Retina (tissue), 1 donor: ENCODE measurements at regions not wholly inside any gene's neighbourhood (a gene's known extent, or its start where the extent isn't known, plus 50 kb on each side); places are given as distances from the start of the nearest gene placed in this dataset.

Experiments
- DNase-seq: peaks from one replicate; pipeline ENCODE4 v3.0.0-alpha.2; 2016

DNA sequence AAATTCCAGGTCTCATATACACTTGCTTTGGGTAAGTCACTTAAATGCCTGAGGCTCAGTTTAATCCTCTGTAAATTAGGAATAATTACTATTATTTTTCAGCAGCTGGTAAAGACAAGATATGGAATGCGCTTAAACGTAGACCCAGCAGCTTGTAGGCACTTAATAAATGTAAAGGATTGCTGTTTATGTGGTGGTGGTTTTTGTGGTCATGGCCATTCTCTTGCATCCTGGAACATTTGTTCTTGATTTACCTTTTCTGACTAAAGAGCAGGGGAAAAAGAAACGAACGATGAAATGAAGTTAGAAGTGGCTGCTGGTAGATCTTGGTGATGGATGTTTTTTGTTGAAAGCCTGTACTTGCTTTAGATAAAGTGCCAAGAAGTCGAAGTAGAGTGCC, 195.0 kb upstream of the FOXD3 start:
- no peak for DNase-seq

DNA sequence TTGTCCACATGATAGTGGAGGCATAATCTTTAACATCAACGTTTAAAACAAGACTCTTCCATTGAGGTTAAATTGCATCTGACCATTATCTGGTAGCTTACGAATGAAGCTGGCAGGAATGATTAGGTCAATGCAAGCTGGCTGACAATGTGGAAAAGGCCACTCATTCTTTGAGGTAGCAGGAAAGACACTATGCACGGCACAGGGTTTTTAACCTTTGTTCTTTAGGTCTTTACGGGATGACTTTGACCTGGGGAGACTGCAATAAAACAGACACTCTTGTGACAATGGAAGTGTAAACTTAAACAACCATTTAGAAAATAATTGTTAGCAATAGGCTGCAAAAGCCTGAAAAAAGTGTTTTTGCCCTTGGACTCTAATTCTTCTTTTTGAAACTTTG, 193.8 kb upstream of the FOXD3 start:
- no peak for DNase-seq

DNA sequence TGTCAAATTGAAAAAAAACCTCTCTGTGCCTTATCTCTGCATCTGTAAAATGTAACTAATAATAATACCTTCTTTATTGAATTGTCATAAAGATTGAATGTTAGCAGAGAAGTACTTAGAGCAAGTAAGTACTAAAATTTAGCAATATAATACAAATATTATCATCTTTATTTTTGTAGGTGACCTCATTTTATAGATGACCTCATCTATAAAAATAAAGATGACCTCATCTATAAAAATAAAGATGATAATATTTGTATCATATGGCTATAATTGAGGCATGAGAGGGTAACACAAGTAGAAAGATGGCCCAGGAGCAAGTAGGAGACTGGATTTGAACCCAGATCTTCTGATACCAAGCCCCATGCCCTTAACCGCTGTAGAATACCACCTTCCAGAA, 193.2 kb upstream of the FOXD3 start:
- no peak for DNase-seq

DNA sequence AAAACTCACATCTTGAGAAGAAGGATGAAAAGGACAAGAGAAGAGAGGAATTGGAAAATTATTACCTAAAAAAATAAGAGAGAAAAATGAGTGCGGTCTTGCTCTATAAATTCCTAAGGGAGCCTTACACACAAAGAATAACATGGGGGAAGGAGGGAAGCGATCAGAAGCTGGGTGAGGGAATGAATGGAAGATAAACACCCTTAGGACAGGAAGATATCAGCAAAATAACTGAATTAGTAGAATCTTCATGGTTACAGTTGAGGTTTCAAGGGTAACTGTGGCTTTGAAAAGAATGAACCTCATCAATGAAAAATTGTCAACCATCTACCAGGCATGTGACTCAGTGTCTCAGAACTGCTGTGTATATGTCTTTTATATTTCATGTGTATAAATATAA, 192.5 kb upstream of the FOXD3 start:
- DNase-seq = no peak

DNA sequence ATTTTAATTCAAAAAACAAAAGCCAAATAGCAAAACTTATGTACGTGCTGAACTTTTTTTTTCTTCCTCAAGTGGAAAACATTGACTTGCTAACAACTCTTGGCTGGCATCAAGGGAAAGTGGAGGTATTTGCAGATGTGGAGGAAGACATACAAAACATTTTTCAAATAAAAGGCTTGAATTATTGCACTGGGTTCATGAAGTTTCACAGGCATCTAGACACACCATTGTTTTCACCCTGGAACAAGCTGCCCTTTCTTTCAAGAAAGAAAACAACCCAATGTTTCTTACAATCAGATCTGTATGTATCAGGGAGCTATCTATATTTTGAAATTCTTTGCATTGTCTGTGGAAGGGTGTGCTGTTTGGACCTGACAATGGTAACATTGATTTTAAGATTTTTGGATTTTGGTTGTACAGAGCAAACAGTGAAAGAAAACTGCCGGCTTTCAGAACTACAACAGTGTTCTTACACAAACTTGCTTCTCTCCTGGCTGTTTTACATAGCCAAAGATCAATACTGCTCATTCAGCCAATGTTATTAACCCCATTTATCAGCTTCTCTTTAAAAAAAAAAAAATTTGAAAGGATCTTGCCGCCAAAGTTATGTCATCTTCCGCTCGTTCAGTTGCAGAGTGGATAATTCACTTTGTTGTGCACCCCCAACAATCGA, 187.7 kb upstream of the FOXD3 start:
- DNase-seq = peak; percentile 34

DNA sequence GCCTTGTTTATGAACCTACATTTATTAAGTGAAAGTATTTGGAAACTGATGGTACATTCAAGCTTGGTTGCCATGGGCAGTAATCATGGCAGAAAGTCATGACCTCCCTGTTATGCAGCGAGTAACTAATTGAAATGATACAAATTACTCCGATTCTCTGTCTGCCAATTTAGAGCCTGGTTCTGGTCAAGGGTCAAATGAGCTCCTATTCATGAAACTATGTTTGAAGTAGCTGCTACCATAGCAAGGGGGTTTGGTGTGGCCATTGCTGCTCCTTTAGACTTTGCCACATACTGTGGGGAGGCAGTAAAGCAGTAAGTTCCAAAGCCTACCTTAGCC, 187.2 kb upstream of the FOXD3 start:
- DNase-seq = peak; percentile 40

DNA sequence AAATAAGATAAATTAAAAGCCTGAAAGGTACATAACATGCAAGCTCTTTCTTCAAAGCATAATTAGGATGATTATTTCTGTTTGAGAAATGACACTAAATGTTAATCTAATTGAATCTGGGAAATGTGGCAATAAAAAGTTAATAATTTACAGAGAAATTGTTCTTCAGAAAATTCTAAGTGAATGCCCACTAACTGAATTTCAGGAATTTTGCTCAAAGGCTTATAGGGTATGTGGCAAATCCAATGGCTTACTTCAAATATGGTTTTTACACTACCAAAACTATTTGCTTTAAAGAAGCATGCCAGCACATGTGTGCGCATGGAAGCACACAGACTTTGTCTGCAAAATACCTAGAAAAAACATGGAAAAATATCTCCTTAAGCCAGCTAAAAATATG, 186.6 kb upstream of the FOXD3 start:
- no peak for DNase-seq

DNA sequence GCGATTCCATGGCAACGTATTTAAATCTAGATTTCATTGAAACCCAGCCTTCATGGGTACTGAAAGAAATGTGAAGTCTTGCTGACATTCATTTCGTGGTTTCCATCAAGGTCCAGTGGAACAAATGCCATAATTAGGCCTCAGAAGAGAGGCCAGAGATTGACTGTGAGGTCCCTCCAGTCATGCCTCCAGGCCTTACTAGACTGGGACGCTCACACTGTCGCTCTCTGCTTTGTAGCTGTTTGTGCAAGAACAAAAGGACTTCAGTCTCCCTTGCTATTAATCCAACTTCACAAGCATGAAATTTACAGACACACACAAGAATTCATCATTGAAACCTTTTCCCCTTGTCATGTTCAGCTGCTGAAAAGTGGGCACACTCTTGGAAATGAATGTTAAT, 180.4 kb upstream of the FOXD3 start:
- DNase-seq = no peak

DNA sequence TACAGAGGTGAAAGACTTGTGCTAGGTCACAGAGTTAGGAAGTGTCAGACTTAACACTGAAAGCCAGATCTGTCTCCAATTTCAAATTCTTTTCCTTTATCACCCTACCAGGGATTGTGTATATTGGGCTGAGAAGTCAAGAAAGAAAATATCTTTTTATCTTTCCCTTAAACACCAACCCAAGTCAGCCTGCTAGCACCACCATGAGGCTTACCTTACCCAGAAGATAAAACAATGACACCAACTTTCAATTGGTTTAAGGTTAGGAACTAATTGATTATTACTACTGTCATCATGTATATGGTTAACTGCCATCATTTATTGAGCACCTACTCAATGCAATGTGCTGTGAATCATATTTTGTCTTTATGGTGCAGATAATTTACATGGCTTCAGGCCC, 178.9 kb upstream of the FOXD3 start:
- no peak for DNase-seq

DNA sequence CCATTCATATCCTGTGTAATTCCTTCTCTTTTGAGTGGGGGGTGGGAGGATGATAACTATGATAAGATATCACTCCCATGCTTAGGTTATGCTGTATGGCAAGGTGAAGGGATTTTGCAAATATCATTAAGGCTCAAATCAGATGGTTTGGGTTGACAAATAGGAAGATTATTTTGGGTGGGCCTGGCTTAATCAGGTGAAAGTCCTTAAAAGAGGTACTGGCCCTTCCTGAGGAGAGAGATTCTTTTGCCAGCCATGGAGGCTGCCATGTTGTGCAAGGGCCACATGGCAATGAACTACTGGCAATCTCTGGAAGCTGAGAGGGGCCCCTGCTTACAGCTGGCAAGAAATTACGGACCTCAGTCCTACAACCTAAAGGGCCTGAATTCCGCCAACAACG, 174.6 kb upstream of the FOXD3 start:
- no peak for DNase-seq

DNA sequence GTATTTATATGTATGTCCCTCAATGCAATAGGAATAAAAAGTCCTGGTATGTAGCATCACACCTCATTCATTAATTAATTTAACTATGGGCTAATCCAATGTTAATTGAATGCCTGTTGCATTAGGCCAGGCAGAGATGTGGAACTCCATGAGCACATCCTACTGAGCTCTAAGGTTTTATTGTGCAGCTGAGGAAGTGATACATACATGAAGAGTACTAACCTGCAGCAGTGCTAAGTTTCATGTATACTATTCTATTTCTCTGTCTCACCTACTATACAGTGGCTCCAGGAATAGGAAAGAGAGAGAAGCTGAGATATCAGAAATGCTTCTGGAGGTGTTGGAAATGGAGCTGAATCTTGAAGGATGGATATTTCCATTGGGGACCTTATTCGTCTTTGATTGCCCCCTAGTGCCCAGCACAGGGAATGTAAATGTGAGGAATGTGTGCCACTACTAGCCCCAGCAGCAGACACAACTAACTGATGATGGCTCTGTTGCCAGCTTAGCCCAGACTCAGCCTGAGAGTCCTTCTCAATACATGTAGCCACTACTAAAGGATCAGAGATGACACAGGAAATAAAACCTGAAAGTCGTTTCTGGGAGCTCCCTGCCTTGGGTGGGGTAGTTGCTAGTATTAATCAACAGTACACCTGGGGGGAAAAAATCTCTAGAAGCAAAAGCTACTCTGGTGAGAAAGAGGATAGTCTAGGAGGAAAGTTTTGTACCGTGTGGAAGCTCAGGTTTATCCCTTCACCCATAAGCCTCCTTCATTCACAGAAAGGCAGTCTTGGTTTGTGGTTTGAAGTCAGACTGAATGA, 173.3 kb upstream of the FOXD3 start:
- DNase-seq = peak; percentile 18

DNA sequence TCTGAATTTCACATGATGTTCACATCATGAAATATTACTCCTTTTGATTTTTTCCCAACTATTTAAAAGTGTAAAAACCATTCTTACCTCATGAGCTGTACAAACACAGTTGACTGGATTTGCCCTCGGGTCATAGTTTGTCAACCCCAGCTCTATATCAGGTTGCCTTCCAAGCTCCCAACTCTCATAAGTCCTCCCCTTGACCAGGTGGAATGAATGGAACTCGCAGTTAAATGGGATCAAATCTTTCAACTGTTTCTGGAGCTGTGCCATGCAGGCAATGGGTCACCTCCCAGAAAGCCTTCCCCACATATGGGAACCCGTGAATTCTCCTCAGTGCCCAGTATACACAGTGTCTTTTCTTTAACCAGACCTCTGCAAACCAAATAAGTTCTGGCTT, 169.8 kb upstream of the FOXD3 start:
- no peak for DNase-seq

DNA sequence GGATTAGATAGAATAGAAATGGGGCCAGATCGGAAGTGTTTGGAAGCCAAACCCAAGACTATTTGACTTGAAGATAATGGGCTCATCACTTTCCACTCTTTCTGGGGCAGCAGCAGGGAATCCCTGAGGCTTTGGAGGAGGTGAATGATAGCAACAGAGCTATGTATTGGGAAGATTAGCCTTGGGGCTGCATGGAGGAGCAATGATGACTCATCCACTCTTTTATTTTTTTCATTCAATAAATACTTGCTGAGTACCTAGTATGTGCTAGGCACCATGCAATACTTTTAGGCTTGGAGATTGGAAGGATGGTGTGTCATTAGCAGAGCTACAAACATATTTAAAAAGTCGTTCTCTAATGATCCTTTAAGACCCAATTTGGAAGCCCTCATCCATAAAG, 166.9 kb upstream of the FOXD3 start:
- DNase-seq = no peak

DNA sequence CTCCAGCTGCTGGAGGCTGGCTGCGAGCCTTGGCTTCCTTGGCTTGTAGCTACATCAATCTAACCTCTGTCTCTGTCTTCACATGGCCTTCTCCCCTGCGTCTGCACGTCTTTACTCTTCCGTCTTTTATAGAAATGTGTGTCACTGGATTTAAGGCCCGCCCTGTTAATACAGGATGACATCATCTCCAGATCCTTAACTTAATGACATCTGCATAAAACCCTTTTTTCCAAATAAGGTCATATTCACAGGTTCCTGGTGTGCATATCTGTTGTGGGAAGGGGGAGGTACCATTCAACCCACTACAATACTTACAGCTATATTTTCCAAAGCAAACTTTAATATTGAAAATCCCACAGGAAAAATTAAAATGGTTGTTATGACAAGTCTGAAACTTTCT, 165.3 kb upstream of the FOXD3 start:
- no peak for DNase-seq

DNA sequence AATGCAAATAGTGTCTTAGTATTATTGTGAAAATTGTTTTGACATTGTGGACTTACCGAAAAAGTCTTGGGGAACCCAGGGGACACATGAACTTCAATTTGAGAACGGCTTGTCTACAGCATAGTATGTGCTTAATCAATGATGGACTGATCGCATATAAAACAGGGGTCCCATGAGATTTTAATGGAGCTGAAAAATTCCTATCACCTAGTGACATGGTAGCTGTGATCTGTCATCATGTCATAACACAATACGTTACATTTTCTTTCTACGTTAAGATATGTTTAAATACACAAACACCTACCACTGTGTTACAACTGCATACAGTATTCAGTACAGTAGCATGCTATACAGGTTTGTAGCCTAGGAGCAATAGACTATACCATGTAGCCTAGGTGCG, 153.3 kb upstream of the FOXD3 start:
- no peak for DNase-seq

DNA sequence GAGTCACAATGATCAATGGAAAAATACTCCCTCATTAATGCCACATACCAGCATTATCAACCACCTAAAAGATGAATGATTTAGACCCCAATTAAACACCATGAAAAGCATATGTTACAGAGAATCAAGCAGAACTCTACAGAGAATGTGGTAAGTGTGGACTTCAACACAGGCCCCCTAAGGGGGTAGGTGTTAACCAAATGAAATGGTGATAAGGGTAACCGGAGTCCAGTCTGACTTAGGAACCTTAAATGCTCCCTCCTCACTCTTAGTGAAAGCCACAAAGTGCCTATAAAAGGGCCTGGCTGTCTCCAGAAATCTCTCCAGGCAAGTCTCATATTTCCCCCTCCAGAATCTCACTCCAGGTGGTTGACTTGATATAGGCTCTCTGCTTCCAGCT, 149.2 kb upstream of the FOXD3 start:
- no peak for DNase-seq

DNA sequence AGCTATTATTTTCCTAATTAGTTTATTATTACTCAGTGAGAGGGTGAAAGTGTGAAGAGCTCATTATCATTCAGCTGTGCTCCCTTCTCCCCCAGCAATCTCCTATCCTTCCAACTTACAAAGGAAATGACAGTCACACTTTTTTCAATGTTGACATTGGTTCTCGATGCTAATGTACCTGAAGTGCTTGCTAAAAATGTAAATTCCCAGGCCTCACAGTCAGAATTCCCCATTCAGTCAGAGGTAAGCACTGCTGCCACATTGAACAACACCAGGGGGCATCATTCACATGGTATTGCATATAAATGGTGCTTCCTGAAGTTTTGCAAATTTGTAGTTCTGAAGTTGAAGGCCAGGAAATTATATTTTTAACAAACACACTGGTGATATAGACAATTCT, 132.7 kb upstream of the FOXD3 start:
- DNase-seq = no peak

DNA sequence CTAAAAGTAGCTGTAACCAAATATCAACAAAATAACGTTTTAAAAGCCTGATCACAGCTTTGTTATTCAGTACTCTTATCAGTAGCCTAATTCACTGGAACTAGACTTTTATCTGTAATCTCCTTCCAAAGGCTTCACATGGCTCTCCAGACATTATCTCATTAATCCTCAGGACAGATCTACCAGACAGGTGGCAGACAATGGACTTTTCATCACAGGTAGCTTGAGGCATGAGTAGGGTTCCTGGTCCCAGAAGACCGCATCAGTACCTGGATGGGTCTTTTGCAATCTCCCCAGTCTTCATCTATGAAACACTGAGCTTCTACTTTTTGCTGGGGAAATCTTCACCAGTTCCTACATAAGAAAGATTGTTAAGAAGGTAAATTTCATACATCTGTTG, 132.2 kb upstream of the FOXD3 start:
- DNase-seq = no peak

DNA sequence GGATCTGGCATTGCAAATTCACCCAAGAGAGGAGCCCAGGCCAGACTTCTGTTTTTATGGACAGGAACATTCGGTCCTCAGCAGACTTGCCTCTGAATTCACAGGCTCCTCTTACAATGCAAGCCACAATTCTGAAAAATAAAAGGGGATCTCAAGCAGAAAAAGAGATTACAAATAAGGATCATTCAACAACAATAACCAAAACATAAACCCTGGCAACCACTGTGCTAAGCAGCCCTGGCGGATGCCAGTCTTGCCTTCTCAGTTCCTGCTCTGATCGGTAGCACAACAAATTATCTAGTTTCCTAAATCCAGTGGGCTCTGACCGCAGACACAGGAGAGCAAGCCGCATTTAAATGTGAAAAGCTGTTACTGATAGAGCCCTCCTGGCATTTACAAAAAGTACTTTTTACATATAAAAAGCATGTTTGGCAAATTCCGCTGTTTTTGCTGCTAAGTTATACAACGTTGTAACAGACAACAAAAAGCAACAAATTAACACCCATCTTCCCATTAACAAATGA, 123.4 kb upstream of the FOXD3 start:
- peak; percentile 32 for DNase-seq

DNA sequence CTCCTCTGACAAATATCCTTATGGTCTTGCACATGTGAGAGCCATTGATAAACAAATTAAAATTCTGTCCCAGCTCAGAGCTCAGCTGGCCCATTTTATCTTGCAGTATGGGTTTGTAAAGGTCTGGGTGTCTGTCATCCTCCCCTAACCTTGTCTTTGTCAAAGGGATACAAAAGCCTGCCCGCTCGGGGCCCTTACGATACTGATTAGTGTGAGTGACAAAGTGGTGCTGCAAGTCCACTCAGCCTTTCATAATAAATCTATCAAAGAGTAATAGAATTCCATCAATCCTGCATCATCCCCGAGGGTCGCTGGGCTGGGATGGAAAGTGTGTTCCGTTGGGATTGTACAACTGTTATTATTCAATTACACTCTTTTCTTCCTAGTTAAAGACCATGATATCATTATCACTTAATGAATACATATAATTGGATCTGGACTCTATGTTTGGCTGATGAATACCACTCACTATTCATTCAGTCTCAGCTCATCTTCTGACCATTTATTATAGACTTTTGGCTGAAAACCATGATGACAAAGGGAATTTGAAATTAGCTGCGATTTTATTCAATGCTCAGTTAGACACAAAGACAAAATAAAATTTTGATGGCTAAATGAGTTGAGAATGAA, 122.5 kb upstream of the FOXD3 start:
- DNase-seq = peak; percentile 74

DNA sequence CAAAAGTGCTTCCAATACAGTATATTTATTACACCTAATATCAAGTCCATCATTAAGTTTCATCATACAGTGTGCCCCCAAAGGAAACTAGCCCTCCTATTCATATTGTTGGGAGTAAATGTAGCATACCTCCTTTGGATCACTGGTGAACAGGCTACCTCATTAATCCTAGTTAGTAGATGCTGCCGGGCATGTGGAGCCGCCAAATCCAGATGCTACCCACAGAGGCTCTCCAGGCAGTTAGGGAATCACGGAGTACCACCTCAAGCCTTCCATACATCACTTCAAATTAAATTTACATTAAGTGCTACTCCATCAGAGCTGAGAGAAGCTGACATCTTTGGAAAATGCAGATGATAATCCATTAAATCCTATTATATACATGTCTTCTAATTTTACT, 121.7 kb upstream of the FOXD3 start:
- peak; percentile 28 for DNase-seq

DNA sequence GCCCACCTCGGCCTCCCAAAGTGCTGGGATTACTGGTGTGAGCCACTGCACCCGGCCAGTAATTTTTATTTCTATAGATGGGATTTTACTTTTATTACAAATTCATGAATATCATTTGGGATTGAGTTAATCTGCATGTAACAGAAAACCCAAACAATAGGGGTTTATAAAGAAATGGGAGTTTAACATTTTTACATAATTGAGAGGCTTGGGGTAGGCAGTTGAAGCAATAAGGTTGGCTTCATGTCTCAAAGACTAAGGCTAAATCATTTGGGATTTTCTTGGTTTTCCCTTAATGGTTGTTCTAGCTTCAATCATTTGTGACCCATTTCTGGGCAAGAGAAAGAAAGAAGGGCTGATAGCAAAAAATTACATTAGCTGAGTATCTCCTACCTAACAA, 118.7 kb upstream of the FOXD3 start:
- no peak for DNase-seq

DNA sequence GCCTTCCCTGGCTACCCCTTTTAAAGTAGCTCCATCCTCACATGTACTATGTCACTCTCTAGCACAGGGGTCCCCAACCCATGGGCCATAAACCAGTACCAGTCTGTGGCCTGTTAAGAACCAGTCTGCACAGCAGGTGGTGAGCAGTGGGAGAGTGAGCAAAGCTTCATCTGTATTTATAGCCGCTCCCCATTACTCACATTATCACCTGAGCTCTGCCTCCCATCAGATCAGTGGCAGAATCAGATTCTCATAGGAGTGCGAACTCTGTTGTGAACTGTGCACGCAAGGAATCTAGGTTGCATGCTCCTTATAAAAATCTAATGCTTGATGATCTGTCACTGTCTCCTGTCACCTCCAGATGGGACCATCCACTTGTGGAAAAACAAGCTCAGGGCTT, 116.6 kb upstream of the FOXD3 start:
- no peak for DNase-seq

DNA sequence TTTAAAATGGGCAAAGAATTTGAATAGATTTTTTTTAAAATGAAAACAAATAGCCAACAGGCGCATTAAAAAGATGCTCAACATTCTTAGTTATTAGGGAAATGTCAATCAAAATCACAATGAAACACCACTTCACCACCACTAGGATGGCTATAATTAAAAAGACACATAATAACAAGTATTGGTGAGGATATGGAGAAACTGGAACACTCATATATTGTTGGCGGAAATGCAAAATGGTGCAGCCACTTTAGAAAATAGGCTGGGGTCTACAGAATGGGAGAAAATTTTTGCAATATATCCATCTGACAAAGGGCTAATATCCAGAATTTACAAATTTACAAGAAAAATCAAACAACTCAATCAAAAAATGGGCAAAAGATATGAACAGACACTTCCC, 107.8 kb upstream of the FOXD3 start:
- DNase-seq = no peak
